Fibroblast of mammary gland (primary cell): ENCODE measurements at regions not wholly inside any gene's neighbourhood (a gene's known extent, or its start where the extent isn't known, plus 50 kb on each side); places are given as distances from the start of the nearest gene placed in this dataset.
A peak's percentile ranks its signal among the peaks of the same experiment; 100 is the strongest.

ENCODE experiments used
- DNase-seq: peaks from one replicate; pipeline ENCODE4 v3.0.0-alpha.2; 2010; ENCODE audit warnings: low read depth
- H3K4me3 ChIP-seq: 2 replicates; pipeline ENCODE4 v1.5.1; 2011; ENCODE audit warnings: low read depth, mild to moderate bottlenecking, low read length, moderate library complexity; ENCODE audit not compliant: control insufficient read depth
- CTCF ChIP-seq: conservative IDR thresholded peaks from 2 replicates; pipeline ENCODE4 v1.5.1; 2011; ENCODE audit warnings: low read depth, low read length, inconsistent platforms; ENCODE audit not compliant: control insufficient read depth, insufficient read depth

GRCh38 chr9:7341571-7341970, 458.0 kb downstream of the DMAC1 start:
- DNase-seq: no peak
- no peak for TF ChIP-seq CTCF
- H3K4me3 ChIP-seq: no peak overlapping the region

GRCh38 chr9:7340451-7340850, 459.1 kb downstream of the DMAC1 start:
- H3K4me3 ChIP-seq: no peak overlapping the region
- TF ChIP-seq CTCF: no peak
- DNase-seq: no peak

GRCh38 chr9:7338586-7339281, 460.8 kb downstream of the DMAC1 start:
- DNase-seq: no peak
- TF ChIP-seq CTCF: no peak
- no peak overlapping the region for H3K4me3 ChIP-seq

- no peak overlapping the region for H3K4me3 ChIP-seq
- TF ChIP-seq CTCF: no peak
These were observed 463.1 kb downstream of the DMAC1 start for GRCh38 chr9:7336356-7337065.

GRCh38 chr9:7333719-7334118, 465.9 kb downstream of the DMAC1 start:
- peak; percentile 23 for DNase-seq
- TF ChIP-seq CTCF: no peak
- no peak overlapping the region for H3K4me3 ChIP-seq

More at GRCh38 chr9:7336356-7337065, 463.1 kb downstream of the DMAC1 start:
- peak; percentile 82 for DNase-seq

- no peak overlapping the region for H3K4me3 ChIP-seq
- TF ChIP-seq CTCF: no peak
- DNase-seq: no peak
These were observed 466.8 kb downstream of the DMAC1 start for GRCh38 chr9:7332780-7333179.
